Body of pancreas (tissue), 4 donors: ENCODE measurements at regions not wholly inside any gene's neighbourhood (a gene's known extent, or its start where the extent isn't known, plus 50 kb on each side); places are given as distances from the start of the nearest gene placed in this dataset.

ENCODE experiments used
- ATAC-seq: fragments of 150-250 bp; one replicate; pipeline ENCODE4 v1.9.1; 2016
- DNase-seq, 4 donors: peaks; one replicate each; pipeline ENCODE4 v3.0.0-alpha.2; 2019
- H3K27ac ChIP-seq, 4 donors: fragments of 200-600 bp; sonication (generic); 1 replicate in 3 of 4; 2 replicates in 1 of 4; pipeline versions ENCODE4 v1.5.1 to v1.6.1; 2016 to 2019; ENCODE audit warnings: mild to moderate bottlenecking in 1 of 4, mixed read lengths in 1 of 4, moderate library complexity in 1 of 4
- H3K27me3 ChIP-seq, 2 donors: fragments of 200-600 bp; sonication (generic); one replicate each; pipeline ENCODE4 v1.6.0; 2016; ENCODE audit warnings: mild to moderate bottlenecking in 1 of 2
- H3K36me3 ChIP-seq, 2 donors: fragments of 200-600 bp; sonication (generic); replicated peaks in 1 of 2; 2 replicates each; pipeline ENCODE4 v1.5.1; 2016; ENCODE audit warnings: low read depth in 2 of 2; ENCODE audit not compliant: insufficient read depth in 1 of 2
- H3K4me1 ChIP-seq: fragments of 200-600 bp; sonication (generic); one replicate; pipeline ENCODE4 v1.6.0; 2016
- H3K4me3 ChIP-seq, 2 donors: fragments of 200-600 bp; sonication (generic); 1 replicate in 1 of 2; 2 replicates in 1 of 2; pipeline ENCODE4 v1.5.1; 2016 to 2019
- H3K9me3 ChIP-seq, 3 donors: fragments of 200-600 bp; sonication (generic); 1 replicate in 2 of 3; 2 replicates in 1 of 3; pipeline ENCODE4 v1.5.1; 2016
- POLR2A ChIP-seq, 3 donors: fragments of 450-650 bp; IDR thresholded peaks; one replicate each; pipeline ENCODE4 v1.6.1; 2016; ENCODE audit warnings: antibody characterized with exemption in 3 of 3, mild to moderate bottlenecking in 2 of 3
- WGBS, 2 donors: methylation state at CpG; one replicate each; pipeline ENCODE4 v1.1.5; 2017; 5-methylcytosine and 5-hydroxymethylcytosine counted together
- intact Hi-C: fragments of 100-400 bp; cut with DNase I; formaldehyde crosslinking; loops from one replicate; pipeline ENCODE4 v1.15.1; 2023
- TF ChIP-seq, protein P1 (sequence below), 7 experiments: fragments of 450-650 bp in 4 of 7; fragments of 200-600 bp in 3 of 7; sonication (generic) in 3 of 7; IDR thresholded peaks; one replicate each; pipeline ENCODE4 v1.5.1; 2016 to 2019; ENCODE audit warnings: antibody characterized with exemption in 7 of 7

DNA sequence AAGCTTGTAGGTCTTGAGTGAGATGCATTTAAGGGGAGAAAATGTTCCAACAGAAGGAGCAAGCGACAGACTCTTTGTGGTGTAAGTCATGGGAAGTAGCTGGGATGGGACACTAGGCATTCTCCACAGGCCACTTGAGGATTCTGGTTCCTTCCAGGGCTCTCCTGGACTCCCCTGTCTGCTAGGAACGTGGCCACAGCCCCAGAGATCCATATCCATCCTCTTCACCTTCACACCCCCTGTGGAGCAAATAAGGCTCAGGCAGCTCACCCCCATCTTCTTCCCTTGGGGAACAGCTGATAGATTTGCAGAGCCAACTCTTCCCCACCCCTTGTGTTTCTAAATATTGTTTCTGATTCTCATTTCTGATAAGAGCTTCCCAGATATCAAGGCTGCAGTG lies 482.6 kb upstream of the MKI67 start:
- H3K27me3 ChIP-seq: no peaks in the 10 kb centered on the region
- H3K36me3 ChIP-seq: no peaks in the 10 kb centered on the region
- intact Hi-C loops: no loop called here
- no peak overlapping the region for H3K4me3 ChIP-seq
- TF ChIP-seq, protein P1, sequence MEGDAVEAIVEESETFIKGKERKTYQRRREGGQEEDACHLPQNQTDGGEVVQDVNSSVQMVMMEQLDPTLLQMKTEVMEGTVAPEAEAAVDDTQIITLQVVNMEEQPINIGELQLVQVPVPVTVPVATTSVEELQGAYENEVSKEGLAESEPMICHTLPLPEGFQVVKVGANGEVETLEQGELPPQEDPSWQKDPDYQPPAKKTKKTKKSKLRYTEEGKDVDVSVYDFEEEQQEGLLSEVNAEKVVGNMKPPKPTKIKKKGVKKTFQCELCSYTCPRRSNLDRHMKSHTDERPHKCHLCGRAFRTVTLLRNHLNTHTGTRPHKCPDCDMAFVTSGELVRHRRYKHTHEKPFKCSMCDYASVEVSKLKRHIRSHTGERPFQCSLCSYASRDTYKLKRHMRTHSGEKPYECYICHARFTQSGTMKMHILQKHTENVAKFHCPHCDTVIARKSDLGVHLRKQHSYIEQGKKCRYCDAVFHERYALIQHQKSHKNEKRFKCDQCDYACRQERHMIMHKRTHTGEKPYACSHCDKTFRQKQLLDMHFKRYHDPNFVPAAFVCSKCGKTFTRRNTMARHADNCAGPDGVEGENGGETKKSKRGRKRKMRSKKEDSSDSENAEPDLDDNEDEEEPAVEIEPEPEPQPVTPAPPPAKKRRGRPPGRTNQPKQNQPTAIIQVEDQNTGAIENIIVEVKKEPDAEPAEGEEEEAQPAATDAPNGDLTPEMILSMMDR (IDR thresholded peaks at IDR 0.05): no peak
- TF ChIP-seq POLR2A (IDR thresholded peaks at IDR 0.05): no peak
- ATAC-seq: no peak
- DNase-seq: no peak
- no peak overlapping the region for H3K27ac ChIP-seq
- peaks cover 9% of the 10 kb centered on the region for H3K4me1 ChIP-seq
- no peaks in the 10 kb centered on the region for H3K9me3 ChIP-seq
- 71 to 77% methylated on average over 2 of the region's 2 CpGs for WGBS, 2 donors

- no peak for DNase-seq
- no peaks in the 10 kb centered on the region for H3K9me3 ChIP-seq
- H3K36me3 ChIP-seq: no peaks in the 10 kb centered on the region
- intact Hi-C loops: no loop called here
- no peaks in the 10 kb centered on the region for H3K27me3 ChIP-seq
- H3K4me3 ChIP-seq: no peak overlapping the region
- WGBS, 2 donors: 59 to 76% methylated on average over 3 to 4 of the region's 4 CpGs
- peaks cover 9% of the 10 kb centered on the region for H3K4me1 ChIP-seq
- ATAC-seq: no peak
- no peak for TF ChIP-seq POLR2A (IDR thresholded peaks at IDR 0.05)
- TF ChIP-seq, protein P1 (IDR thresholded peaks at IDR 0.05): no peak
- H3K27ac ChIP-seq: no peak overlapping the region
Observed at GRCh38 chr10:128609460-128609859, 483.2 kb upstream of the MKI67 start.

DNA sequence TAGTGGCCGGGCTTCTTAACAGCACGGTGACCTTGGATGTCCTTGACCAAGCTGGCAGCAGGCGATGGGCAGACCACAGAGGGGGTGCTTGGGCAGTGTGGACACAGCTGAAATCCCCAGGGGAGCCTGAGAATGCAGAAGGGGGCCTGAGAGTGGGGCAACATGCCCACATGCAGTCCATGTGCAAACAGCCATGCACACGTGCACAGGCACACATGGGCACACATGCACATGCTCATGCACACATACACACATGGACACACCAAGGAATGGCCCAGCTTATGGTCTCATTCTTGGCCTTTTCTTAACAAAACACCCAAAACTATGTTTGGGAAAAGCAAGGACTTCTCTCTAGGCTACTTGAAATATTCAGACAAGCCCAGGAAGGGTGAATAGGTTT lies 483.9 kb upstream of the MKI67 start:
- Histone ChIP-seq H3K36me3 (no peaks in the 10 kb centered on the region), H3K4me3 (no peak overlapping the region), H3K4me1 (peaks cover 5% of the 10 kb centered on the region), H3K27ac (no peak overlapping the region), H3K9me3 (no peaks in the 10 kb centered on the region), H3K27me3 (no peaks in the 10 kb centered on the region)
- TF ChIP-seq POLR2A (IDR thresholded peaks at IDR 0.05): no peak
- TF ChIP-seq, protein P1 (IDR thresholded peaks at IDR 0.05): no peak
- ATAC-seq: no peak
- DNase-seq: no peak
- intact Hi-C loops: no loop called here
- WGBS, 2 donors: 67 to 92% methylated on average over 2 to 4 of the region's 4 CpGs

- TF ChIP-seq, protein P1 (IDR thresholded peaks at IDR 0.05): no peak
- no peak for TF ChIP-seq POLR2A (IDR thresholded peaks at IDR 0.05)
- no peaks in the 10 kb centered on the region for H3K36me3 ChIP-seq
- H3K4me1 ChIP-seq: no peaks in the 10 kb centered on the region
- 71 to 82% methylated on average over 6 to 7 of the region's 7 CpGs for WGBS, 2 donors
- H3K27ac ChIP-seq: no peak overlapping the region
- H3K27me3 ChIP-seq: no peaks in the 10 kb centered on the region
- no peaks in the 10 kb centered on the region for H3K9me3 ChIP-seq
- ATAC-seq (no peak), DNase-seq (no peak)
- intact Hi-C loops: no loop called here
- H3K4me3 ChIP-seq: no peak overlapping the region
Observed at GRCh38 chr10:128612195-128612594, 486.0 kb upstream of the MKI67 start.

GRCh38 chr10:128612631-128613030 lies 486.4 kb upstream of the MKI67 start:
- intact Hi-C loops: no loop called here
- H3K27me3 ChIP-seq: no peaks in the 10 kb centered on the region
- no peak for ATAC-seq
- no peak for DNase-seq
- no peaks in the 10 kb centered on the region for H3K9me3 ChIP-seq
- H3K4me1 ChIP-seq: no peaks in the 10 kb centered on the region
- H3K36me3 ChIP-seq: no peaks in the 10 kb centered on the region
- WGBS, 2 donors: 74 to 77% methylated on average over 3 to 9 of the region's 9 CpGs
- H3K4me3 ChIP-seq: no peak overlapping the region
- H3K27ac ChIP-seq: no peak overlapping the region
- TF ChIP-seq, protein P1 (IDR thresholded peaks at IDR 0.05): no peak
- TF ChIP-seq POLR2A (IDR thresholded peaks at IDR 0.05): no peak
